ENCODE measurements at regions not wholly inside any gene's neighbourhood (a gene's known extent, or its start where the extent isn't known, plus 50 kb on each side); places are given as distances from the start of the nearest gene placed in this dataset.

GRCh38 chr1:73176902-73177301, 894.6 kb upstream of the NEGR1 start:
- TF ChIP-seq REST (IDR thresholded peaks at IDR 0.05; ENCODE audit: borderline replicate concordance) (no peak), RAD21 (conservative IDR thresholded peaks at IDR 0.05) (no peak), CTCF (IDR thresholded peaks at IDR 0.05; ENCODE audit: poor library complexity, severe bottlenecking) (no peak), TAF1 (IDR thresholded peaks at IDR 0.05; ENCODE audit: low read depth) (no peak), MXI1 (conservative IDR thresholded peaks at IDR 0.05; ENCODE audit: poor library complexity, severe bottlenecking) (no peak), POLR2AphosphoS5 (IDR thresholded peaks at IDR 0.05) (no peak), EZH2 (IDR thresholded peaks at IDR 0.05; ENCODE audit: borderline replicate concordance, insufficient read depth, low read length, poor library complexity, severe bottlenecking) (no peak), EP300 (conservative IDR thresholded peaks at IDR 0.05; ENCODE audit: poor library complexity, severe bottlenecking) (no peak), SMC3 (conservative IDR thresholded peaks at IDR 0.05; ENCODE audit: poor library complexity) (no peak)
- no peaks in the 10 kb centered on the region for H3F3A ChIP-seq (ENCODE audit: insufficient read depth, low read length, poor library complexity, severe bottlenecking)
- H3K9me3 ChIP-seq (ENCODE audit: low read length), result no peaks in the 10 kb centered on the region

DNA sequence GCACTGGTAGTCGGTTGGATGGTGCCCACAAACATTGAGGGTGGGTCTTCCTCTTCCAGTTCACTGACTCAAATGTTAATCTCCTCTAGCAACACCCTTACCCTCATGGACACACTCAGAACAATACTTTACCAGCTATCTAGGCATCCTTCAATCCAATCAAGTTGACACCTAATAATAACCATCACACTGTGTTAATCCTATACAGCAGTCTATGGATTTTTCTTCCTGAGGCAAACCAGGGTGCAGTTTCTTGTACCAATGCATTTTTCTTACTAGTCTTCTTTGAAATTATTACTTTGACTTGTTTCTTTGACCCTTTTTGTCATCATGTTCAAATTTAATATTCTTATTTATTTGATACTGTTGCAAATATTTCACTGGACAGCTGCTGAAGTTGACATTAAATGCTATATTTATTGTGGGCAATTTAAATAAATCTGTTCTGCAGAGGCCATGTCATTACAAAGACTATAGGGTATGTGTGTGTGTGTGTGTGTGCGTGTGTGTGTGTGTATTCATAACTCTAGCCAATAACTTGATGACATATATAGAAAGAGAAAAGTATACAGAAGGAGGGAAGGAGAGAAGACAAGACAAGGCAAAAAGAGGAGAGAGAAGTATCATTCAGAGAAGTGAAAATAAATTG, 884.8 kb upstream of the NEGR1 start:
- no peak overlapping the region for H3K9ac ChIP-seq (ENCODE audit: low read length)
- TF ChIP-seq REST (IDR thresholded peaks at IDR 0.05; ENCODE audit: borderline replicate concordance) (peak; percentile 10), RAD21 (conservative IDR thresholded peaks at IDR 0.05) (no peak)
- H3F3A ChIP-seq (ENCODE audit: insufficient read depth, low read length, poor library complexity, severe bottlenecking), result no peaks in the 10 kb centered on the region
- no peak overlapping the region for H2AFZ ChIP-seq (ENCODE audit: low read depth, low read length)
- H3K9me3 ChIP-seq (ENCODE audit: low read length), result no peaks in the 10 kb centered on the region
- H4K20me1 ChIP-seq (ENCODE audit: insufficient read depth), result no peaks in the 10 kb centered on the region
- peak overlapping the region; percentile 5 for H3K27ac ChIP-seq (ENCODE audit: low read length)
- H3K36me3 ChIP-seq (ENCODE audit: insufficient read depth, low read length), result no peaks in the 10 kb centered on the region
- H3K4me3 ChIP-seq (ENCODE audit: low read length), result no peak overlapping the region
- no peaks in the 10 kb centered on the region for H3K9me2 ChIP-seq (ENCODE audit: insufficient read depth, low read length)
- H3K79me2 ChIP-seq (replicated peaks; ENCODE audit: insufficient read depth, low read length), result no peaks in the 10 kb centered on the region
- H3K27me3 ChIP-seq (ENCODE audit: insufficient read depth, low read depth, low read length), result no peaks in the 10 kb centered on the region
- no peak overlapping the region for H3K4me2 ChIP-seq (ENCODE audit: low read length)

More at GRCh38 chr1:73176902-73177301, 894.6 kb upstream of the NEGR1 start:
- no peaks in the 10 kb centered on the region for H3K27me3 ChIP-seq (ENCODE audit: insufficient read depth, low read depth, low read length)
- H3K9ac ChIP-seq (ENCODE audit: low read length), result no peak overlapping the region
- H4K20me1 ChIP-seq (ENCODE audit: insufficient read depth), result no peaks in the 10 kb centered on the region
- H3K79me2 ChIP-seq (replicated peaks; ENCODE audit: insufficient read depth, low read length), result no peaks in the 10 kb centered on the region
- H3K9me2 ChIP-seq (ENCODE audit: insufficient read depth, low read length), result no peaks in the 10 kb centered on the region
- no peak overlapping the region for H3K4me2 ChIP-seq (ENCODE audit: low read length)
- H3K4me3 ChIP-seq (ENCODE audit: low read length), result no peak overlapping the region
- no peak overlapping the region for H3K27ac ChIP-seq (ENCODE audit: low read length)
- H3K36me3 ChIP-seq (ENCODE audit: insufficient read depth, low read length), result no peaks in the 10 kb centered on the region
- no peak overlapping the region for H2AFZ ChIP-seq (ENCODE audit: low read depth, low read length)
